DOHH2 (cell line): ENCODE measurements at regions not wholly inside any gene's neighbourhood (a gene's known extent, or its start where the extent isn't known, plus 50 kb on each side); places are given as distances from the start of the nearest gene placed in this dataset.

Experiments used
- CTCF ChIP-seq: fragments of 200-600 bp; sonication (generic); IDR thresholded peaks from one replicate; pipeline ENCODE4 v1.5.1; 2014; ENCODE audit warnings: antibody characterized with exemption, mild to moderate bottlenecking, low read depth, low read length; ENCODE audit not compliant: poor library complexity, severe bottlenecking
- EZH2phosphoT487 ChIP-seq: fragments of 200-600 bp; sonication (generic); IDR thresholded peaks from 2 replicates; pipeline ENCODE4 v1.6.1; 2017; ENCODE audit warnings: borderline replicate concordance, mild to moderate bottlenecking, antibody characterized with exemption, low read length, moderate library complexity, mixed read lengths

- TF ChIP-seq CTCF (no peak), EZH2phosphoT487 (no peak)
Measured at GRCh38 chr21:32163386-32163785, 115.5 kb downstream of the MIS18A start.
